Tibial artery (tissue), 4 donors: ENCODE measurements at regions not wholly inside any gene's neighbourhood (a gene's known extent, or its start where the extent isn't known, plus 50 kb on each side); places are given as distances from the start of the nearest gene placed in this dataset.

Experiments
- DNase-seq, 2 donors: peaks; one replicate each; pipeline ENCODE4 v3.0.0-alpha.2; 2019
- H3K27ac ChIP-seq, 2 donors: fragments of 200-600 bp; sonication (generic) in 1 of 2; 1 replicate in 1 of 2; 2 replicates in 1 of 2; pipeline ENCODE4 v1.5.1; 2018 to 2019; ENCODE audit warnings: mild to moderate bottlenecking in 1 of 2
- H3K27me3 ChIP-seq, 2 donors: fragments of 200-600 bp; sonication (generic) in 1 of 2; one replicate each; pipeline versions ENCODE4 v1.5.1 to v1.6.0; 2016 to 2019
- H3K36me3 ChIP-seq, 3 donors: fragments of 200-600 bp; sonication (generic) in 2 of 3; one replicate each; pipeline ENCODE4 v1.5.1; 2016 to 2019; ENCODE audit warnings: mild to moderate bottlenecking in 2 of 3
- H3K4me1 ChIP-seq, 4 donors: fragments of 200-600 bp; sonication (generic) in 2 of 4; 1 replicate in 3 of 4; 2 replicates in 1 of 4; pipeline ENCODE4 v1.5.1; 2016 to 2019
- H3K4me3 ChIP-seq, 2 donors: fragments of 200-600 bp; sonication (generic) in 1 of 2; 1 replicate in 1 of 2; 2 replicates in 1 of 2; pipeline ENCODE4 v1.5.1; 2018 to 2019; ENCODE audit warnings: mild to moderate bottlenecking in 2 of 2
- H3K9me3 ChIP-seq, 3 donors: fragments of 200-600 bp; sonication (generic) in 1 of 3; one replicate each; pipeline ENCODE4 v1.5.1; 2016 to 2019
- intact Hi-C: fragments of 100-400 bp; cut with DNase I; formaldehyde crosslinking; loops from one replicate; pipeline ENCODE4 v1.15.0; 2023; ENCODE audit warnings: low total_unique reads
- TF ChIP-seq, protein P1 (sequence below), 2 experiments: fragments of 200-600 bp in 1 of 2; fragments of 450-650 bp in 1 of 2; IDR thresholded peaks; one replicate each; pipeline ENCODE4 v1.5.1; 2017 to 2019; ENCODE audit warnings: antibody characterized with exemption in 2 of 2, mild to moderate bottlenecking in 1 of 2, moderate library complexity in 1 of 2

- intact Hi-C loops, result no loop called here
- no peak for DNase-seq
- no peak overlapping the region for H3K27ac ChIP-seq
These were observed 608.4 kb upstream of the KCND2 start for GRCh38 chr7:119664601-119665000.

DNA sequence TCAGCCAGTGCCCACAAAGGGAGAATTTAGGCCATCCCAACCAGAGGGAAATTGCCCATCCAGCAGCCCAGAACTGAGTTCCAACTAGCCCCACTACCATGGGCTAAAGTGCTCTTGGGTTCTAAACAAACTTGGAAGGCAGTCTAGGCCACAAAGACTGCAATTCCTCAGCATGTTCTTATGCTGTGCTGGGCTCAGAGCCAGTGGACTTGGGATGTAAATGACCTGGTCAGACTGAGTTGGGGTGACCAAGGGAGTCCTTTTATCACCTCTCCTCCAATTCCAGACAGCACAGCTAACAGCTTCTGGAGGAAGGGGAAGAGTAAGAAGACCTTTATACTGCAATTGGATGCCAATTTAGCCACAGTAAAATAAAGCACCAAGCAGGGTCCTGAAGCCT is 607.2 kb upstream of the KCND2 start:
- H3K4me1 ChIP-seq, result no peaks in the 10 kb centered on the region
- H3K27me3 ChIP-seq, result no peaks in the 10 kb centered on the region
- H3K4me3 ChIP-seq, result no peak overlapping the region
- no peak overlapping the region for H3K27ac ChIP-seq
- no peaks in the 10 kb centered on the region for H3K9me3 ChIP-seq
- DNase-seq, result no peak
- intact Hi-C loops, result no loop called here
- TF ChIP-seq, protein P1, sequence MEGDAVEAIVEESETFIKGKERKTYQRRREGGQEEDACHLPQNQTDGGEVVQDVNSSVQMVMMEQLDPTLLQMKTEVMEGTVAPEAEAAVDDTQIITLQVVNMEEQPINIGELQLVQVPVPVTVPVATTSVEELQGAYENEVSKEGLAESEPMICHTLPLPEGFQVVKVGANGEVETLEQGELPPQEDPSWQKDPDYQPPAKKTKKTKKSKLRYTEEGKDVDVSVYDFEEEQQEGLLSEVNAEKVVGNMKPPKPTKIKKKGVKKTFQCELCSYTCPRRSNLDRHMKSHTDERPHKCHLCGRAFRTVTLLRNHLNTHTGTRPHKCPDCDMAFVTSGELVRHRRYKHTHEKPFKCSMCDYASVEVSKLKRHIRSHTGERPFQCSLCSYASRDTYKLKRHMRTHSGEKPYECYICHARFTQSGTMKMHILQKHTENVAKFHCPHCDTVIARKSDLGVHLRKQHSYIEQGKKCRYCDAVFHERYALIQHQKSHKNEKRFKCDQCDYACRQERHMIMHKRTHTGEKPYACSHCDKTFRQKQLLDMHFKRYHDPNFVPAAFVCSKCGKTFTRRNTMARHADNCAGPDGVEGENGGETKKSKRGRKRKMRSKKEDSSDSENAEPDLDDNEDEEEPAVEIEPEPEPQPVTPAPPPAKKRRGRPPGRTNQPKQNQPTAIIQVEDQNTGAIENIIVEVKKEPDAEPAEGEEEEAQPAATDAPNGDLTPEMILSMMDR (IDR thresholded peaks at IDR 0.05), result no peak
- no peaks in the 10 kb centered on the region for H3K36me3 ChIP-seq

More at GRCh38 chr7:119664601-119665000, 608.4 kb upstream of the KCND2 start:
- TF ChIP-seq, protein P1 (IDR thresholded peaks at IDR 0.05), result no peak
- no peaks in the 10 kb centered on the region for H3K9me3 ChIP-seq
- no peaks in the 10 kb centered on the region for H3K27me3 ChIP-seq
- H3K4me3 ChIP-seq, result no peak overlapping the region
- H3K36me3 ChIP-seq, result no peaks in the 10 kb centered on the region
- H3K4me1 ChIP-seq, result no peaks in the 10 kb centered on the region

DNA sequence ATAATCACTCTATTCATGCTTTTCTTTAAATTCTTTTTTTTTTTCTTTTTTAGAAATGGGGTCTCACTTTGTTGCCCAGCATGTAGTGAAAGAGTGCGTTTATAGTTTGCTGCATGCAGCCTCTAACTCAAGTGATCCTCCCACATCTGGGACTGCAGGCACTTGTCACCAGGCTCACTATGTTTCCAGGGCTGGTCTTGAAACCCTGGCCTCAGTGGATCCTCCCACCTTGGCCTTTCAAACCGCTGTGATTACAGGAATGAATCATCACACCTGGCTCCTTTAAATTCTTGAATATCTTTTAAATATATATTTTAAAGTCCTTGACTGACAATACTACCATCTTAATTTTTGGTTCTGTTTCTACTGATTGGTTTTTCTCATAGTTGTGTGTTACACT is 591.6 kb upstream of the KCND2 start:
- H3K36me3 ChIP-seq, result no peaks in the 10 kb centered on the region
- intact Hi-C loops, result no loop called here
- no peaks in the 10 kb centered on the region for H3K27me3 ChIP-seq
- no peak overlapping the region for H3K27ac ChIP-seq
- no peaks in the 10 kb centered on the region for H3K9me3 ChIP-seq
- H3K4me3 ChIP-seq, result no peak overlapping the region
- H3K4me1 ChIP-seq, result no peaks in the 10 kb centered on the region
- DNase-seq, result no peak
- TF ChIP-seq, protein P1 (IDR thresholded peaks at IDR 0.05), result no peak

DNA sequence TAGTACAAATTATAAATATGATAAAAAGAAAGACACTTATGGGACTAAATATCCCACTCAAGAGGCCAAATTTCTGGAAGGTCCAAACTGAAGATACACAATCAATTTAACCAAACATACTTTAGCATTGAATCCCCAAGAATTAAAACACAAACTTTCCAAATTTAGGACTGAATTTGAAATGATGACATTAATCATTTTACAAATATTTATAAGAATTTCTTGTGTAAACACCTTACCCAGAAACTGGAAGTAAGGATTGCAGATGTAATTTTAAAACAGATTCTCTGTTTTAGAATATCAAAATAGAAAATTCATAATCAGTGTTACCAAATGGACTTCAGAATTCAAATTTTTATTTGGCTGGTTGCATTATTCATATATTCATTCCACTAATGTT is 588.2 kb upstream of the KCND2 start:
- H3K36me3 ChIP-seq, result no peaks in the 10 kb centered on the region
- intact Hi-C loops, result no loop called here
- H3K27me3 ChIP-seq, result no peaks in the 10 kb centered on the region
- no peak overlapping the region for H3K27ac ChIP-seq
- H3K4me3 ChIP-seq, result no peak overlapping the region
- H3K4me1 ChIP-seq, result no peaks in the 10 kb centered on the region
- H3K9me3 ChIP-seq, result no peaks in the 10 kb centered on the region
- TF ChIP-seq, protein P1 (IDR thresholded peaks at IDR 0.05), result no peak
- no peak for DNase-seq

DNA sequence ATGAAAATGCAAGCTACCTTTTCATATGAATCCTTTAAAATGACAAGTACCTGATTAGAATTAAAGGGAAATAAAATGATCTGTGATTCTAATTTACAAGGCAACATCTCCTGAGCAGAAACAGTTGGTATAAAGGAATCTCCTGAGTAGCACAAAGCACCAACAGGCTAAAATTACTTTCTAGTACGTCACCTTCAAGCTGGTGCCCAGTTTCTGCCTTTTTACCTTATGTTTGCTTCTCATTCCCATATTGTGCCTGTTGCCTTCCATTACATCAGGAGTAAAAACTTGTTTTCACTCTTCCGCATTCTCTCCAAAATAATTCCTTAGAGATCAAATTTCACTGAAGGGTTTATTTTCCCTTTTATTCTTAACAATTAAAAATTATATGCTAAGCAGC is 587.1 kb upstream of the KCND2 start:
- H3K4me1 ChIP-seq, result no peaks in the 10 kb centered on the region
- no peaks in the 10 kb centered on the region for H3K36me3 ChIP-seq
- TF ChIP-seq, protein P1 (IDR thresholded peaks at IDR 0.05), result no peak
- no peaks in the 10 kb centered on the region for H3K27me3 ChIP-seq
- H3K27ac ChIP-seq, result no peak overlapping the region
- intact Hi-C loops, result no loop called here
- H3K9me3 ChIP-seq, result no peaks in the 10 kb centered on the region
- H3K4me3 ChIP-seq, result no peak overlapping the region
- no peak for DNase-seq

DNA sequence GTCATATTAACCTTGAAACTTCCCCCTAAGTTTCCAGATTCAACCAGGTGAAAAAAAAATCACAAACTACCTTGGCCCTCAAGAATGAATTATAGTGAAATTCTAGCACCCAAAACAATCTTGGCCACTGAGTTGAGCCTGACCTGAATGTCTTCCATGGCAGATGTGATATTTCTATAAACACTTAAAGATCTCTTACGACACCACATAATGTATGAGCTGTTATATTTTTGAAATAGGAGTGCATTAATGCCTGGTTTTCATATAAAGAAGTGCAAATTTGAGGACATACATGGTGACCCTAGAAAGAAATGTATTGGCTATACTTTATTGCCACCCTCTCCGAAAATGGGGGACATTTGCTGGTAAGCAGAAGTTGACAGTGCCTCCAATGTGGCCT is 584.1 kb upstream of the KCND2 start:
- Histone ChIP-seq H3K4me1 (no peaks in the 10 kb centered on the region), H3K27ac (no peak overlapping the region), H3K9me3 (no peaks in the 10 kb centered on the region), H3K4me3 (no peak overlapping the region), H3K27me3 (no peaks in the 10 kb centered on the region), H3K36me3 (no peaks in the 10 kb centered on the region)
- DNase-seq, result no peak
- TF ChIP-seq, protein P1 (IDR thresholded peaks at IDR 0.05), result no peak
- intact Hi-C loops, result no loop called here
